ENCODE measurements at regions not wholly inside any gene's neighbourhood (a gene's known extent, or its start where the extent isn't known, plus 50 kb on each side); places are given as distances from the start of the nearest gene placed in this dataset.

DNA sequence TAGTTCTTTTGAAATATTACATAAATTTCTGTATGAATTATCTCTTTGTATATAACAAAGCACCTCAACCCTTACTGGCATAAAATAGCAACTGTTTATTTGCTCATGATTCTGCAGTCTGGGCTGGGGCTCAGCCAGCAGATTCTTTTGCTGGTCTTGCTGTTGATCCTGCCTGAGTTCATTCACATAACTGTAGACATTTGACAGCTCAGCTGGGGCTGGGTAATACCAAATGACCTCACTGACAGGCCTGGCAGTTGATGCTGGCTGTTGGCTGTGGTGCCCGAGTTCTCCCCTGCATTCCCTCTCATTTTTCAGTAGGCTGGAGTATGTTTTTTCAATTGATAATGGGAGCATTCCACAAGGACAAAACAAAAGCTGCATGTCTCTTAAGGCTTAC lies 449.9 kb upstream of the GOLIM4 start:
- Histone ChIP-seq H3K27ac (no peak overlapping the region), H3K27me3 (no peaks in the 10 kb centered on the region), H3K4me2 (no peak overlapping the region), H3K4me1 (ENCODE audit: insufficient read depth) (no peaks in the 10 kb centered on the region), H3K4me3 (no peak overlapping the region), H4K20me1 (ENCODE audit: insufficient read depth, poor library complexity, severe bottlenecking) (no peaks in the 10 kb centered on the region), H2AFZ (no peak overlapping the region), H3K9me2 (replicated peaks; ENCODE audit: insufficient read depth) (no peaks in the 10 kb centered on the region), H3K79me2 (no peaks in the 10 kb centered on the region), H3K9me3 (ENCODE audit: low read depth) (no peaks in the 10 kb centered on the region), H3K36me3 (replicated peaks; ENCODE audit: insufficient read depth, low read depth) (no peaks in the 10 kb centered on the region)
- WGBS (ENCODE audit: low lambda C conversion rate, missing lambda C conversion rate): 35% methylated on average over 1 of the region's 1 CpG
- no peak for DNase-seq (ENCODE audit: low spot score)
- TF ChIP-seq, protein P1, sequence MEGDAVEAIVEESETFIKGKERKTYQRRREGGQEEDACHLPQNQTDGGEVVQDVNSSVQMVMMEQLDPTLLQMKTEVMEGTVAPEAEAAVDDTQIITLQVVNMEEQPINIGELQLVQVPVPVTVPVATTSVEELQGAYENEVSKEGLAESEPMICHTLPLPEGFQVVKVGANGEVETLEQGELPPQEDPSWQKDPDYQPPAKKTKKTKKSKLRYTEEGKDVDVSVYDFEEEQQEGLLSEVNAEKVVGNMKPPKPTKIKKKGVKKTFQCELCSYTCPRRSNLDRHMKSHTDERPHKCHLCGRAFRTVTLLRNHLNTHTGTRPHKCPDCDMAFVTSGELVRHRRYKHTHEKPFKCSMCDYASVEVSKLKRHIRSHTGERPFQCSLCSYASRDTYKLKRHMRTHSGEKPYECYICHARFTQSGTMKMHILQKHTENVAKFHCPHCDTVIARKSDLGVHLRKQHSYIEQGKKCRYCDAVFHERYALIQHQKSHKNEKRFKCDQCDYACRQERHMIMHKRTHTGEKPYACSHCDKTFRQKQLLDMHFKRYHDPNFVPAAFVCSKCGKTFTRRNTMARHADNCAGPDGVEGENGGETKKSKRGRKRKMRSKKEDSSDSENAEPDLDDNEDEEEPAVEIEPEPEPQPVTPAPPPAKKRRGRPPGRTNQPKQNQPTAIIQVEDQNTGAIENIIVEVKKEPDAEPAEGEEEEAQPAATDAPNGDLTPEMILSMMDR (IDR thresholded peaks at IDR 0.05; ENCODE audit: poor library complexity): no peak
- TF ChIP-seq EZH2 (IDR thresholded peaks at IDR 0.05; ENCODE audit: borderline replicate concordance) (no peak), EZH2phosphoT487 (IDR thresholded peaks at IDR 0.05; ENCODE audit: low read depth, severe bottlenecking, unreplicated experiment) (no peak)

DNA sequence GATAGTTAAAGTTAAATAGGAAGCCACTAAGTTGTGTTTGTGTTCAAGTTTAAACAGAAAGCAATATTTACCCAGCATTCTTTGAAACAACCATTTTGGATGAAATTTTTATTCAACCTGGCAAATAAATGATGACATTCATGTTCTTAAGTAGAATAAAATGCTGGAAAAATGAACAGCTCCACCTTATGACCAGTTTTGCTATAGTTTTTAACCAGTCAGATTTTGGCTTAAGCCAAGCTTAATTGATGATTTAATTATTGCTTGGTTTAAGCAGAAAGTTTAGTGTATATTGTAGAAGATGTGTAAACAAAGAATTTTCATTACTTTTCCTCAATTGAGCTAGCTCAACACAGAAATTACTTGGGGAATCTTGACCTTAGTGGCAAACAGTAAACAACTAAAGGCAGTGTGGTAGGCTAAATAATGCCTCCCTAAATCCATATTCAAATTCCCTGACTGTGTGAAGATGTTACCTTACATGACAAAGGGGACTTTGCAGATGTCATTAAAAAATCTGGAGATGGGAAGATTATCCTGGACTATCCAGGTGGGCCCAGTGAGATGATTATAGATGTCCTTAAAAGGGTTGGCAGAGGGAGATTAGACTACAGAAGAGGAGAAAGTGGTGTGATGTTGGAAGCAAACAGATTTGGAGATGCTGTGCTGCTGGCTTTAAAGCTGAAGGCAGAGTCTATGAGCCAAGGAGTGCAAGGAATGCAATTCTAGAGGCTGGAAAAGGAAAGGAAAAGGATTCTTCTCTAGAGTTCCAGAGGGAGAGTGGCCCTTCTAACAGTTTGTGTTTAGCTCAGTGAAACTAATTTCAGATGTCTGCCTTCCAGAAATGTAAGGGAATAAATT lies 448.6 kb upstream of the GOLIM4 start:
- Histone ChIP-seq H3K9me2 (replicated peaks; ENCODE audit: insufficient read depth) (no peaks in the 10 kb centered on the region), H4K20me1 (ENCODE audit: insufficient read depth, poor library complexity, severe bottlenecking) (no peaks in the 10 kb centered on the region), H3K9me3 (ENCODE audit: low read depth) (no peaks in the 10 kb centered on the region), H3K27ac (no peak overlapping the region), H3K4me3 (no peak overlapping the region), H3K79me2 (no peaks in the 10 kb centered on the region), H3K4me2 (no peak overlapping the region), H3K27me3 (no peaks in the 10 kb centered on the region), H3K36me3 (replicated peaks; ENCODE audit: insufficient read depth, low read depth) (no peaks in the 10 kb centered on the region), H3K4me1 (ENCODE audit: insufficient read depth) (no peaks in the 10 kb centered on the region), H2AFZ (no peak overlapping the region)
- no peak for DNase-seq (ENCODE audit: low spot score)
- no peak for TF ChIP-seq EZH2phosphoT487 (IDR thresholded peaks at IDR 0.05; ENCODE audit: low read depth, severe bottlenecking, unreplicated experiment)
- TF ChIP-seq, protein P1 (IDR thresholded peaks at IDR 0.05; ENCODE audit: poor library complexity): no peak
- no peak for TF ChIP-seq EZH2 (IDR thresholded peaks at IDR 0.05; ENCODE audit: borderline replicate concordance)

DNA sequence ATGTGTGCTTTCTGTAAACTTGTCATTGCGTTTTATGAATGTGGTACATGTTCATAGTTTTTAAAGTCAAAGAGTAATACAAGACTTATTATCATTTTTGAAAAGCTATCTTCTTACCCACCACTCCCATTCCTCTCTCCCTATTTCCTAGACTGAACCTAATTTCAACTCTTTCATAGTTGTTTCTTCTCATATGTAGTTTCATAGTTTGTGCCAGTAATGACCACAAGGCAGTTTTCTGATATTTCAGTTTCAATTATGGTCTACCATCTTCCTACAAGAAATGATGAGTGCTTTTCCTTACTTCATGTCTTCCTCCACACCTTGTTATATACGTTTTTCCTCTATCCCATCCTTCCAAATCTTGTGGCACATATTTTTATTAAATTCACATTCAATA lies 445.0 kb upstream of the GOLIM4 start:
- Histone ChIP-seq H3K4me2 (no peak overlapping the region), H3K9me3 (ENCODE audit: low read depth) (no peaks in the 10 kb centered on the region), H3K36me3 (replicated peaks; ENCODE audit: insufficient read depth, low read depth) (no peaks in the 10 kb centered on the region), H3K4me3 (no peak overlapping the region), H3K27ac (no peak overlapping the region), H3K79me2 (no peaks in the 10 kb centered on the region), H3K9me2 (replicated peaks; ENCODE audit: insufficient read depth) (no peaks in the 10 kb centered on the region), H3K4me1 (ENCODE audit: insufficient read depth) (no peaks in the 10 kb centered on the region), H4K20me1 (ENCODE audit: insufficient read depth, poor library complexity, severe bottlenecking) (no peaks in the 10 kb centered on the region), H2AFZ (no peak overlapping the region), H3K27me3 (no peaks in the 10 kb centered on the region)
- WGBS (ENCODE audit: low lambda C conversion rate, missing lambda C conversion rate): 66% methylated on average over 2 of the region's 2 CpGs
- DNase-seq (ENCODE audit: low spot score): no peak
- TF ChIP-seq EZH2 (IDR thresholded peaks at IDR 0.05; ENCODE audit: borderline replicate concordance) (no peak), EZH2phosphoT487 (IDR thresholded peaks at IDR 0.05; ENCODE audit: low read depth, severe bottlenecking, unreplicated experiment) (no peak)
- TF ChIP-seq, protein P1 (IDR thresholded peaks at IDR 0.05; ENCODE audit: poor library complexity): no peak
